ENCODE measurements at regions not wholly inside any gene's neighbourhood (a gene's known extent, or its start where the extent isn't known, plus 50 kb on each side); places are given as distances from the start of the nearest gene placed in this dataset.

GRCh38 chr7:25559581-25560367 lies 331.5 kb upstream of the NPVF start:
- WGBS, 2 donors: 85 to 87% methylated on average over 16 of the region's 16 CpGs
- intact Hi-C loops (cut with DNase I; ENCODE audit: low total_unique reads): loop anchor here (10.0 kb wide), 1 partner anchor 165 kb away; no protein-coding TSS in a partner anchor
- no peak overlapping the region for H3K4me3 ChIP-seq (ENCODE audit: low read depth, poor library complexity, severe bottlenecking)
- TF ChIP-seq CTCF (IDR thresholded peaks at IDR 0.05): no peak
- no peak for TF ChIP-seq POLR2A (IDR thresholded peaks at IDR 0.05)
- DNase-seq (ENCODE audit: low spot score in 2 of 2): no peak

- TF ChIP-seq POLR2A (IDR thresholded peaks at IDR 0.05) (no peak), CTCF (IDR thresholded peaks at IDR 0.05) (no peak)
- intact Hi-C loops (cut with DNase I; ENCODE audit: low total_unique reads): loop anchor here (10.0 kb wide), 1 partner anchor 168 kb away; no protein-coding TSS in a partner anchor
- WGBS, 2 donors: 39 to 46% methylated on average over 6 of the region's 6 CpGs
- DNase-seq (ENCODE audit: low spot score in 2 of 2): no peak
- no peak overlapping the region for H3K4me3 ChIP-seq (ENCODE audit: low read depth, poor library complexity, severe bottlenecking)
Measured at GRCh38 chr7:25562673-25563182, 334.4 kb upstream of the NPVF start.

GRCh38 chr7:25565002-25565401 lies 336.7 kb upstream of the NPVF start:
- 39 to 48% methylated on average over 7 of the region's 7 CpGs for WGBS, 2 donors
- no peak overlapping the region for H3K4me3 ChIP-seq (ENCODE audit: low read depth, poor library complexity, severe bottlenecking)
- no peak for DNase-seq (ENCODE audit: low spot score in 2 of 2)
- no peak for TF ChIP-seq POLR2A (IDR thresholded peaks at IDR 0.05)
- TF ChIP-seq CTCF (IDR thresholded peaks at IDR 0.05): no peak
- intact Hi-C loops (cut with DNase I; ENCODE audit: low total_unique reads): loop anchor here (10.0 kb wide), 1 partner anchor 170 kb away; no protein-coding TSS in a partner anchor

DNA sequence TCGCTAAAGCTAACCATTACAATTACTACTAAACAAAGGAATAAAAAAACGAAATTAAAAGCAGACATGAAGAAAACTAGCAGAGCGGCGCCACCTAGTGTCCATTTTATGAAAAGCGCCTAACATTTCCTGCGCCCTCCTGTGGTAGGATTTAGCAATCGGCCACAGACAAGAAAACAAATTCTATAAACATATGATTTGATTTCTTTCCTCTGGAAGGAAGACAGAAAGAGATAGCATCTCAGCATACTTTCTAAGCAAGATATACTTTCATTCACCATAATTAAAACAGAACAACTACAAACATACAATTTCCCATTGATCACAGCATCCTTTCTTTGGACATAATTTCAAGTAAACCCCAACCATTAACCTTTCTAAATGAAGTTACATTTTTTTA lies 337.7 kb upstream of the NPVF start:
- intact Hi-C loops (cut with DNase I; ENCODE audit: low total_unique reads): loop anchor here (10.0 kb wide), 1 partner anchor 171 kb away; no protein-coding TSS in a partner anchor
- WGBS, 2 donors: 0% methylated on average over 7 of the region's 7 CpGs
- DNase-seq (ENCODE audit: low spot score in 2 of 2): peak; percentile 67 to 92
- H3K4me3 ChIP-seq (ENCODE audit: low read depth, poor library complexity, severe bottlenecking): no peak overlapping the region
- no peak for TF ChIP-seq POLR2A (IDR thresholded peaks at IDR 0.05)
- TF ChIP-seq CTCF (IDR thresholded peaks at IDR 0.05): peak in 2 of 3 donors; percentile 90 to 96

- intact Hi-C loops (cut with DNase I; ENCODE audit: low total_unique reads): loop anchor here (10.0 kb wide), 1 partner anchor 173 kb away; no protein-coding TSS in a partner anchor
- no peak for TF ChIP-seq POLR2A (IDR thresholded peaks at IDR 0.05)
- no peak for TF ChIP-seq CTCF (IDR thresholded peaks at IDR 0.05)
- H3K4me3 ChIP-seq (ENCODE audit: low read depth, poor library complexity, severe bottlenecking): no peak overlapping the region
- DNase-seq (ENCODE audit: low spot score in 2 of 2): no peak
- 93 to 96% methylated on average over 7 of the region's 7 CpGs for WGBS, 2 donors
Measured at GRCh38 chr7:25567430-25567829, 339.1 kb upstream of the NPVF start.
